NCI-H526 (cell line): ENCODE measurements at regions not wholly inside any gene's neighbourhood (a gene's known extent, or its start where the extent isn't known, plus 50 kb on each side); places are given as distances from the start of the nearest gene placed in this dataset.
A peak's percentile ranks its signal among the peaks of the same experiment; 100 is the strongest.

ENCODE experiments used
- DNase-seq, 2 experiments: peaks; one replicate each; lab custom pipeline; 2025; lab: John Stamatoyannopoulos, UW

DNA sequence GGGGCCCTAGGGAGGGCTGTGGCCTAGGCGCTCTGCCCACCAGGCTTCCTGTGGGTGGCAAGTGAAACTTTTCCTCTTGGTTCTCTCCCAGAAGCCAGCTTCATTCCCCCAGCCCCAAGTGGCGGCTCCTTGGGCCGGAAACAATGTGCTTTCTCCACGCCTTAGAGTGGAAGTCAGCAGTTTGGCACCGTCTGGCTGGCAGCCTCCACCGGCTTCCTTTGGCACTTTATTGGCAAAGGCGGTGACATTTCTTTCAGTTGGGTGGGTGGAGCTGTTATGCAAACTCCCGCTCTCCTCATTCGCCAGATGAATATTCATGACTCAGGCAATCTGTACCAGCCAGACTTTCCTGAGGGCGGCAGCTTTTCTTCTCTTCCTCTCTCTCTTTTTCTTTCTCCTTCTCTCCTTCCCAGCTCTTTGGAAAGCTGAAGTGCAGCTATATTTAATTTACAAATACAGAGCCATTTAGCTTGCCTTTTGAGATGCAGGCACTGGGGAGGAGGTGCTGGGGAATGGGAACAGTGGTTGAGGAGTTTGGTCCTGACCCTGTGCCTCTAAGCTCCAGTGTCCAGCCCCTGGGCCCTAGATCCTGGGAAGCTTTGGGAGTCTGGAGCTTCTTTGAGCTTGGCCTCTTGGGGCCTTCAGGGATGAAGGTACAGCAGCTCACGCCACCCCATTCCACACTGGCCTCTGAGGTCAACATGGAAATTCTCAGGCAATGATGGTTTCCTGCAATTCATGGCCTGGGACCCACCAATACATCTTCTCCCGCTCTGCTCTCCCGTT is 67.8 kb upstream of the POU3F1 start:
- DNase-seq: peak; percentile 95 to 98

DNA sequence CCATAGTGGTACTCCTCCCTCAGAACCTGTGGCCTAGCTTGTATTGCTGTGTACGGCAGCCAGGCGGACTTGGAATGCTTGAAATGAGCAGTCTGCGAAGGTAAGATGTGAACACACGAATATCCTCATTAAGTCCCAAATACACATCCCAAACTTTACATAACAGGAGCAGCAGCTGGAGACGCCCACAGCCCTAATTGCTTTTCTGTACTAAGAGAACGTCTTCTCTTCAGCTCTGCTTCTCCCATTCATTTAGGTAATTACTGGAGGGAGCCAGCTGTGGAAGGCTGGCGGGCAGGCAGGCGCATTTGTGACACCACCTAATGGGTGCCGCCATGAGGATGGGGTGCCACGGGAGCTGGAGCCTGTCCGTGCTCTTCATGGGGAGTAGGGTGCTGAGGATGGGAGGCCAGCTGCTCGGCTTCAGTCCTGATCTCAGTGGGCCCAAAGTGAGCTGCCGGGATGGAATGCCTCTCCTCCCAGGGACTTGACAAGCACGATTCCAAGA is 66.6 kb upstream of the POU3F1 start:
- DNase-seq: peak in 1 of 2 experiments; percentile 30

DNA sequence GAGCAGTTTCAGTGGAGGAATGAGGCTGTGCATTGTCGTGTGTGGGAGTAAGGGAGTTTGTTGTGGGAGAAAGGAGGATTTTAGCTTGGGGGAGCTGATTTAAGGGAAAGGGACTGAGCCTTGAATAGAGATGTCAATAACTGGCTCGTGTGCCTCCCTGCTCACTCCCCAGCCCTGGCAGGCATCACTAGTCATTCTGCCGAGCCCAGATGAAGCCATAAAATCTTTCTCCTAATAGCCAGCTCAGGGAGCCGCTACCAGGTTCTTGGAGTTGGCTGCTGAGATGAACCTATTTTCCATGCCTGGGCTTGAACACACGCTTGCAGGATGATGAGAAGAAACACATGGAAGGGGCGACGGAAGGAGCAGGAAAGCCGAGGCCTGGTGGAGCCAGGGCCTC is 65.0 kb upstream of the POU3F1 start:
- DNase-seq: no peak

GRCh38 chr1:38105267-38105666 is 58.7 kb upstream of the POU3F1 start:
- no peak for DNase-seq

DNA sequence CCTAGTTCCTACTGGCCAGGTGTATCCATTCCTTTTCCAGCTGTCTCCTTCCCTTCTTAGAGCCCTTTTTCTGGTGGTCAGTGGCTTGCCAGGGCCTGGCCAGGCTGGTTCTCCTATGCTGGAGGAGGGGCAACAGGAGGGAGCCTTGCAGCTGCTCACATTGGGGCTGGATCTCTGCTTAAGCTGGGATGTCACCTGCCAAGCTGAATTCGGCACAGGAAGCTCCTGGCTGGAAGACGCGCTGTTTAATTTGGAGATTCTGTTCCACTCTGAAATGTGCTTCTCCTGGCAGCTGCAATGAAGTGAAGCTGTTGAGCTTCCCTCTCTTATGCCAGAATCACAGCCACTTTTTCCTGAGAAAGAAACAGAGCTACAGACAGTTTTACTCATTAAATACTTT is 56.0 kb upstream of the POU3F1 start:
- no peak for DNase-seq

DNA sequence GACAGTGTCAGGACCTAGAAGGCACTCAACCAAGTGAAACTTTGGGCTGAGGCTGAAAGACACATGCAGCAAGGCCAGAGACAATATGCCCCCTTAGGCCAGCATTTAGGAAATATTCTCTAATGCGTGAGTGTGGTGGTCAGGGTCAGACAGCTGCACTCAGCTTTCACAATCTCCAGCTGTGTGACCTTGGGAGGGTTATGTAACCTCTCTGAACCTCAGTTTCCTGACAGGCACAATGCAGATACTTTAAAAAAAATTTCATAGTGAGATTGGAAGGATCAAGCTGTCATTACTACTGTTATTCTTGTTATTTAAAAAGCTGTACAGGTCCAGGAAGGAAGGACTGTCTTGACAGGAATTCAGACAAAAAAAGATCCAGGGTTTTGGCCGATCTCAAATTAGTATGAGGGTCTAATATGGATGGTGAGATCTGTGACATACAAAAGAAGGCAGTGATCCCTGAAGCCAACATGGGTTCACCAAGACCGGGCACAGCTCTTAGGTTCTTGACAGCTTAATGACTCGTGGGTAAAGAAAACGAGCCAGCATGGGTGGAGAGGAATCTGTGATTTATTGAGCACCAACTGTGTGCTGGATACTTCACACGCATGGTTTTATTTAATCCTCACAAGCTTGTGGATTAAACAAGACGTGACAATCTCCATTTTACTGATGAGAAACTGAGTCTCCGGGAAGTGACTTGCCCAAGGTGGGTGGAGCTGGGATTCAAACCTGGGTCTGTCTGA is 54.6 kb upstream of the POU3F1 start:
- DNase-seq: no peak

- no peak for DNase-seq
Observed at GRCh38 chr1:38098101-38098847, 51.7 kb upstream of the POU3F1 start.

DNA sequence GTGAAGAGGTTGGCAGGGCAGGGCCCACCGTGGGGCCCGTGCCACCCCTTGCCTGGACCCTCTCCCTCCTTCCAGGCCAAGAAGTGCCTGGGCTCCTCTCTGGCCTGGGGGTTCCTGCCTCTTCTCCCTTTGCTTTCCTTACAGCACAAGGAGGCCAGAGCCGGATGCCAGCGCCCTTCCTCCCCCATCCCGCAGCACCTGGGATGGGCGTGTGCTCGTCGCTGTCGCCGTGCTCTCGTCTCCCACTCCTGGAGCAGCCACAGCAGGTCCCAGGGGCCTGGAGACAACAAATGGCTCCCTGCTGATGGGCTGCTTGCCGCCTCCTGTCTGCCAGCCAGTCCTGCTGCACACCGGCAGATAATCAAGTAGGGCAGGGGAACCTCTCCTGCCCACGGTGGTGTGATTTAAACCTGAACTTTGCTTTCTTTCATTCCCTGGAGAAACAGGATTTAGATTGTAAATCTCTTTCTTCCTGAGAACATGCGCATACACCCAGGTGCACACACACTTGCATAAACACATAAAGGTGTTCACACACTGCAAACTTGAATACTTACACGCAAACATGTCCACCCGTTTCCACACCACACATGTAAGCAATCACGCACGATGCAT is 50.8 kb upstream of the POU3F1 start:
- peak; percentile 49 to 72 for DNase-seq
